ENCODE measurements at regions not wholly inside any gene's neighbourhood (a gene's known extent, or its start where the extent isn't known, plus 50 kb on each side); places are given as distances from the start of the nearest gene placed in this dataset.

- no peak for TF ChIP-seq CTCF (IDR thresholded peaks at IDR 0.05; ENCODE audit: low read length)
- no peak for TF ChIP-seq EZH2 (IDR thresholded peaks at IDR 0.05; ENCODE audit: borderline replicate concordance, low read length)
Observed at GRCh38 chr7:112942981-112943380, 143.6 kb downstream of the GPR85 start.

All from OCI-LY1 (cell line).